ENCODE measurements at regions not wholly inside any gene's neighbourhood (a gene's known extent, or its start where the extent isn't known, plus 50 kb on each side); places are given as distances from the start of the nearest gene placed in this dataset.

- TF ChIP-seq CBFB (CRISPR knock-in tag; IDR thresholded peaks at IDR 0.05; ENCODE audit: low read depth), result no peak
- TF ChIP-seq MLX (CRISPR knock-in tag; IDR thresholded peaks at IDR 0.05), result no peak
- no peak for TF ChIP-seq USF1 (CRISPR knock-in tag; IDR thresholded peaks at IDR 0.05)
- TF ChIP-seq SOX15 (CRISPR knock-in tag; IDR thresholded peaks at IDR 0.05), result no peak
- TF ChIP-seq PREB (CRISPR knock-in tag; IDR thresholded peaks at IDR 0.05; ENCODE audit: borderline replicate concordance), result no peak
- no peak for TF ChIP-seq ATF3 (CRISPR knock-in tag; conservative IDR thresholded peaks at IDR 0.05)
Observed at GRCh38 chr1:239617731-239618130, 231.4 kb downstream of the CHRM3 start.

All from WTC11 (cell line).